ENCODE measurements at regions not wholly inside any gene's neighbourhood (a gene's known extent, or its start where the extent isn't known, plus 50 kb on each side); places are given as distances from the start of the nearest gene placed in this dataset.
A peak's percentile ranks its signal among the peaks of the same experiment; 100 is the strongest.

DNA sequence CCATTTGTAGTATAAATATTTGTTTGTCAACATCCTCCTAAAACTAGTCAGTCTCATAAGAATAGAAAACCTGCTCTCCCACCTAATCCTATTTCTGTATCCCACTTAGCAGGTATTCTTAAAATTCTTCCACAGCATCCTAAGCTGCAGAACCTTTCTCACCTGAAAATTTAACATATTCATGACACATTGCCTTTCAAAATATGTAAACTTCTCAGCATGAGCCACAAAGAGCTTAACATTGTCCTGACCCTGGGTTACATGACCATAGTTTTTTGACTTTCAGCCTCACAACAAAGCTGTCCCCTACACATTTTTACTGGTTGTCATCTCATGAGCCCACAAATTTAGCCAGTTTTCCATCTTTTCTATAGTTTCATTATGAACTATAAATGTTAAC is 712.1 kb downstream of the LTN1 start:
- no peak for DNase-seq (ENCODE audit: low spot score)

DNA sequence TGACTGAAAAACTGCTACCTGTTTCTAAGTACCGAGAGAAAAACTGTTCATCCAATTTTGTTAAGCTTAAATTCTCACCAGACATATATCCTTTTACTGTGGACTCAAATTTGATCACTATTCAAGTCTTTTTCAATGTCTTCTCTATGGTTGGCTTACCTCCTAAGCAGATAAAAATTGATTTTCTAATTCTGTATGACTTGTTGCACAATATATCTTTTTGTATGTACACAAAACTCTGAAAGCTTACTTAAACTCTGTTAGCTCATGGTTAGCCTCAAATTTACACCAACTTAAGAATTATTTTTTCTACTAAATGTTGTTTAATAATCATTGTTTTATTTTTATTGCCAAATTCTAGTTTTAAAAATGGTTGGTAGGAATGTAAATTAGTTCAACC is 715.4 kb downstream of the LTN1 start:
- DNase-seq (ENCODE audit: low spot score): no peak

DNA sequence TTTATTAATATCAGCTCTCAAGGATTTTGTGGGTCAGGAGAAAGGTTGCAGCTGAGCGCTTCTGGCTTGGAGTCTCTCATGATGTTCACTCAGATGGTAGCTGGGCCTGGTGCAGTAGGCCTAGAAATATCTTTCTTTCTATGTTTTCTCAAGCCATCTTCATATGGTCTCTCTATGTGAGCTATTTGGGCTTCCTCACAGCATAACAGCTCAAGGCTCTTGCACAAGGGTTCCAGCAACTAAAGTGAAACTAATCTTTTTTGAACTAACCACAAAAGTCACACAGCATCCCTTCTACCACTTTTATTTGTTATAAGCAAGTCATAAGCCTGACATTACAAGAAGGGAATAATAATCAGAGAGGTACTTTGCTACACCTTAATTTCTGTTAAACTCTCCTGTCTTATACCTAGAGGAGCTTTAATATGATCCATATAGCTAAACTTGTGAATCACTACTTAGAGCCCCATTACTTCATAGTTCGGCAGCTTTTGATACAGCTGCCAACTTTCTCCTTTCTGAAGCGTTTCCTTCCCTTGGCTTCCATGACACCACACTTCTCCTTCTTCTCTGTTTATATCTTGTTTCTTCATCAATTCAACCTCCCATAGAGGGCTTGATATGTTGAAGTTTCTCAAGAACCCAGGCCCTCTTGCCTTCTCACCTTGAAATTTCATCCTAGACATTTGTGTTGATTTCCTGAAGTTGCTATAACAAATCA is 720.2 kb downstream of the LTN1 start:
- no peak for DNase-seq (ENCODE audit: low spot score)

DNA sequence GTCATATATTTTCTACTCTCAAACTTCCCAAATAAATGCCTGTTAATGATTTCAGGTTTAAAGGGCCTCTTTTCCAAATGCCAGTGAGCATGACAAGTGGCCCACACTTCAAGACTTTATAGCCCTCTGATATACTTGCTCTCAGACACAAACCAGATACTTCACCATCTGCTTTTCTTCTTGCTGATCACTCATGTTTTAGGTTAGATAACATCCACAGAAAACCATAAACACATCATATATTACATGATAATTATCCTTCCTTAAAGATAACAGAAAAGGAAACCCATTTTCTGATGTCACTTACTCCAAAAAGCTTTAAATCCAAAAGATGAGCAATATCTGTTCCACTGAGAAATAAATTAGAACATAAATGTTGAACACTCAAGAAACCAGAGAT is 723.5 kb downstream of the LTN1 start:
- no peak for DNase-seq (ENCODE audit: low spot score)

DNA sequence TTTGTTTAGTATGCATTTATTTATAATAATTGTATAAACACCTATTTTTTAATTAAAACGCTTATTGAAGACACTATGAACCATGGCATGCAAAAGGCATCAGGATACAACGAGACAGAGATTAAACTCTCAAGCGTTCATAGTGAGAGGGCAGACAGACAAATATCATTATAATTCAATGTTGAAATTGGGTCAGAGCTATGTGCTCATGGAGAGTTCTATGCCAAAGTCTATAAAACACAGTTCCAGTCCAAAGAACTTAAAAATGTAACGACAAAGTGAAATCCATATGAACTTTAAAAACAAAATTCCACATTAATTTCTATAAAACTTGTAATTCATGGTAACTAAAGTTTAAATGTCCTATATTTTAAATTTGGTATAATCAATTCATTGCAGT is 724.0 kb downstream of the LTN1 start:
- no peak for DNase-seq (ENCODE audit: low spot score)

DNA sequence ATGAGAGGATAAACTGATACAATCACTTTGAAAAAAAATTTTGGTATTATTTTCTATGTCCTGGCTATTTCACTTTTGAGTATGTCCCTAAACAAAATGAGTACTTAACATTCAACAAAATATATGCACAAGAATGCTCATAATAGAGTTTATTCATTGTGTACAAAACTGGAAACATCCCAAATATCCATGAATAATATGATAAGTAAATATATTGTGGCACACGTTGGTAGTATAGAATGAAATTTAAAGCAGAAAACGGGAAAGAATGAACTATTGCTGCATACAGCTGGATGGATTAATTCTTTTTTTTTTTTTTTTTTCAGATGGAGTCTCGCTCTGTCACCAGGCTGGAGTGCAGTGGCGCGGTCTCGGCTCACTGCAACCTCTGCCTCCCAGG is 725.2 kb downstream of the LTN1 start:
- DNase-seq (ENCODE audit: low spot score): no peak

DNA sequence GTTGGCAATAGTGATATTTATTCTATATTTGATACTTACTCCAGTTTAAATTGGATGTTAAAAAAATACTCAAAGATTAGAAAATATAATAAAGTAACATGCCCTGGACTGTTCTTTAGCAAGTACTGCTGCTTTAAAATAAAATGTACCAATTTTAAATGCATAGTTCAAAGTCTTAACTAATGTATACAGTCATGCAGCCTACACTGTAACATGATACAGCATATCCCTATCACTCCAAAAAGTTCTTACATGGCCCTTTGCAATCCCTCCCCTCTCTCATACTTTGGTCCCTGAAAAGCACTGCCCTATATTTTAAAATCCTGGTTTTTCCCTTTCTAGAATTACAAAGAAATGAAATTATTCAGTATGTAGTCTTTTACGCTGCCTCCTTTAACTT is 726.6 kb downstream of the LTN1 start:
- DNase-seq (ENCODE audit: low spot score): no peak

DNA sequence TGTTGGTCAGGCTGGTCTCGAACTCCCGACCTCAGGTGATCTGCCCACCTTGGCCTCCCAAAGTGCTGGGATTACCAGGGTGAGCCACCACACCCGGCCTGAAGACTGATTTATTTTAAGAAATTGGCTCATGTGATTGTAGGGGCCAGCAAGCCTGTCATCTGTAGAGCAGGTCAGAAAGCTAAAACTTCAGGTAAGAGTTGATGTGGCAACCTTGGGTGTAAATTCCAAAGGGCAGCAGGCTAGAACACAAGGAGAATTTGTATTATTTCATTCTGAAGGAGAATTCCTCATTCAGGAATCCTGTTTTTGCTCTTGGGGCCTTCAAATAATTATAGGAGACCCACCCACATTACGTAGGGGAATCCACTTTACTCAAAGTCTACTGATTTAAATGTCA is 728.7 kb downstream of the LTN1 start:
- DNase-seq (ENCODE audit: low spot score): no peak

DNA sequence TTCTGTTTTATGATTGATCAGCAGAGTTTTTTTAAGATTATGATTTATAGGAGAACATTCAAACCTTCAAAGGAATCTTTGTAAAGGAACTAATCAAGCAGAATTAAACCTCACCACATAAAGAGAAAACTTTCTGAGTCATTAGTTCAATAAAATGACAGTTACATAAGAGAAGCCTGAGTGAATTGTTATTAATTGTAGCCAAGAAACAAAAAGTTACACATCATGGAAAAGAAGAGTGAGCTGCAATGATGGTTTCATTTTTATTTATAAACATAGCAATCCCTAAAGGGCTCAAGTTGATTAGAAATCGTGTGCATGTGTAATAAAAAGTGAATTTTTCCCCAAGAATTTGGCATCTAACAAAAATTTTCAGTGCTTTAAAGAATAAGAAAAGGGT is 731.4 kb downstream of the LTN1 start:
- DNase-seq (ENCODE audit: low spot score): no peak

DNA sequence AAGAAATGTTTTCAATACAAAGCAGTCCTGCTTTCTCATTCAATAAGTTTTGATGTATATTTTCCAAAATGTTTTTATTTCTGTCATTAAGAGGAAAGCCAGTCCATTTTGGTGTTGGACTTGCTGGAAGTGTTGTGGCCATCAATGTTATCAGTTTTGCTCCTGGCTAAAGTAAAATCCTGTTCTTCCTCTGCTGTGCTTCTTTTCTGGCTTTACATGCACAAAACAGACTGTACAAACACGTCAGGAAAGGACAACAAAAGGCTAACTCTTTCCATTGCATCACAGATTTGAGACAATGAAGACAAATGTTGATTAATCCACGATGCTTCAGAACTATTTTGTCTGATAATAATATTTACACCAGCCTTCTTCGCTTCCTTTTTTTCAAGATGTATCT is 735.4 kb downstream of the LTN1 start:
- DNase-seq (ENCODE audit: low spot score): no peak

DNA sequence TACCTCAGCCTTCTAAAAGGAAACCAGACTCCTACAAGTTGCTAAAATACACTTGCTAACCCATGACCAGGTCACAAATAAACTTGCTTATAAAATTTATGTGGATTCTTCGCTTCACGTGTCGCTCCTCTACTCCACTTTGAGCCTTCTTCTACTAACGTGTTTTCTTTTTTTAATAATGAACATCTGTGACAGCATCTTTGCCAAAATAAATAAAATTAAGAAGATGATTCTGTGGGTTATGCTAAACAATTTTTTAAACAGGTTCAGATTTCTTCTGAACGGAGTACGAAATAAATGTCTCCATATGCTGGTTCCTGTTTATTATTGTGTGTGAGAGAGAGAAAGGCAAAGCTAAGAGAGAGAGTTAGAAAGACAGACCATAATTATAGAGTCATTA is 735.8 kb downstream of the LTN1 start:
- no peak for DNase-seq (ENCODE audit: low spot score)

DNA sequence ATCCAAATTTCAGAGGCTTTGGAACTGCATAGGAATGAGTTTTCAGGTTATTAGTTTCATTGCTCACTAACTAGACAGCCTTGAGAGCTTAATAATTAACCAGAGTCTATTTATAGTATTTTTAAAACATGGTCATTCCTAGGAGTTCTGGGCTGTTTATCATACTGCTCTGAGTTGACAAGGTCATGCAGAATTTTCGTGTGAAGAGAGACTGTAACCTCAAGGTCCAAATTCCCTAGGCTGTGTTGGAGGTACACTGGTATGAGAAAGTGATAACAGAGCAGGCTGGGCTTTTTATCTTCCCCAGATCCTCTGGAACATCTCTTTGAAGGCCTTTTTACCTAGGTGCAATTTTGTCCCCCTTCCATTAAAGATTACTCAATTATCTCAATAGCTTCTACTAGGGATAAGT is 736.3 kb downstream of the LTN1 start:
- DNase-seq (ENCODE audit: low spot score): no peak

DNA sequence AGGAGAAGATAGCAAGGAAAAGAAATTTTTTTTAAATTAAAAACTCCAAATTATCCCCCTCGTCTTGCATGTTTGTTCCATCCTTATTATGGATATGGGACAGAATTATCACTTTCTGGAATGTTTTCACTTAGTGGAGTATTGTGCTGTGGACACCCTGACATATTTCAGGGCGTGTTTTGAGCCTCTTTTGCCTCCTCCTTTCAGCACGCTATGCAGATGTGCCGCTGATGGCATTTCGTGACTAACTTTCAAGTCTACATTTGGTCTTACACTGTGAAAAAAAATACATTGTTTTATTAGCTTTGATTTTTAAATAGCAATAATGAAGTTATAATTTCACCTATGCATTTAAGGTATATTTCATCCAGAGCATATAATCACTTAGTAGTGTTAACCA is 738.7 kb downstream of the LTN1 start:
- no peak for DNase-seq (ENCODE audit: low spot score)

DNA sequence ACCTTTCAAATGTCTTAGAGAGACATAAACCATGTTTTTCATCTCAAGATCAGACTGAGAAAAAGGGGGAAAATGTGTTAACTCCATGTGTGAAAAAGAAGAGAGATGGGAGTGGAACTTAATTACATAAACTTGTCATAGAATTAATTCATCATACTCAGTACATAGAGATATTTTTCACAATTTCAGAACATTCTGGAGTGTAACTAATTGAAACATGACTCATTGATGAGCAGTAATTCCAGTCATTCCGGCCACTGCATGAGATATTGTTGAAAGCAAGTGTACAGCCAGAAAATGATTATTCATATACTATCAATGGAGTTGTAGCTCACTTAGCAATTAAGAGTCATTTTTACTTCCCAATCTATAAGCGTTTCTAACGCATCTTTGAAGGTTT is 739.3 kb downstream of the LTN1 start:
- peak; percentile 23 for DNase-seq (ENCODE audit: low spot score)

DNA sequence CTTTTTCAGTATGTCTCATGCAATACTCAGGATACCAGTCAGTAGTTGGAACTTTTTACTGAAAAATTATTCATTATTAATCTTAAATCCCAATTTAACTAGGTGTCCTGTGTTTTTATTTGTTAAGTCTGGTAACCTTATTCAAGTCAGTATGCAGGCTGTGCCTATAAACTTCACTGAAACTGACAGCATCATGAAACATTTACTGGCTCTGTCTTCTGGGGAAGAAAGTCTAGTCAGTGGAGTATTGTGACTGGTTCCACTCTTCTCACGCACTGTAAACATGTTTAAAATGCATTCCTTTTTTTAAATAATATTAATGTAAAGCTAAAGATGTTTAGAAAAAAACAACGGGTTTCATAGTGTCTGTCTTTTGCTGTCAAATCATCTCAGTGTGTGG is 739.7 kb downstream of the LTN1 start:
- no peak for DNase-seq (ENCODE audit: low spot score)

DNA sequence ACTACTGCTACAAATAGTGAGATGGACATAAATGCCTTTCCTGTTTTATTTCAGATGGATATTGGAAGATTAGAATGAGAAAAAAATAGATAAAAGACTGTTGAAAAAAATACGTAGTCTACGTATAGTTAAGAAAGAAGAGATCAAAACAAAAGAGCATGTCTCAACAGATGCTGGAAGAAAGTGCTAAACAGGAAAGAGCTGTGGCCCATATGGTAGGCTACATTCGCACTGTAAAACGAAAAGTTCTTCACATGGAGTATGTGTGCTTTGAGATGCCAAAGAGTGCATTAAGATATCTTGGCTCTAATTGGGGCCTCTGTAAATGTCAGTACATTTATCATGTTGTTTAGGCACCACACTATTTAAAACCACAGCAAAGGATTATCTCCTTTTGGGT is 741.7 kb downstream of the LTN1 start:
- no peak for DNase-seq (ENCODE audit: low spot score)

DNA sequence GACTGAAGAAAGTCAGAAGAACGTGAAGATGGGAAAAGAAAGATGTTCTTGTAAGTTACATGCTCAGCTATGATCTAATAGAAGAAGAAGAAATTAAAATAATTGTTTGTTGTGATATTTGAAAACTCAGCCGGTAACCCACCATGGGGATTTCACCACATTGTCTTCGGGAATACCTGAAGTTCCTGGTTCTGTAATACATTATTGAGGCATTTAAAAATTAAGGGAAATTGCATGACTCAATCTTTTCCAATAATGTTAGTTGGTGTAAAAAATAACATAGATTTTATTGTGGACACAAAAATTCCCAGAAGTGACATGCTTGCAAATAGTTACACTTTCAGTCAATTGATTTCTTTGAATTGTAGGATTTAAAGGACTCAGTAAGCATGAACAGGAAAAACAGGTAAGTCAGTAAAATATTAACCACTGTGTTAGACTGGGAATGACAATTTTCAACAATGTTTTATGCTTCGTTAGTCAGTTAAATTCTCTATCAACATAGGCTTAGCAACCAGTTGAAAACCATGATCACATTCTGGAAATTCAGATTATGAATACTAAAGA is 745.1 kb downstream of the LTN1 start:
- DNase-seq (ENCODE audit: low spot score): no peak

DNA sequence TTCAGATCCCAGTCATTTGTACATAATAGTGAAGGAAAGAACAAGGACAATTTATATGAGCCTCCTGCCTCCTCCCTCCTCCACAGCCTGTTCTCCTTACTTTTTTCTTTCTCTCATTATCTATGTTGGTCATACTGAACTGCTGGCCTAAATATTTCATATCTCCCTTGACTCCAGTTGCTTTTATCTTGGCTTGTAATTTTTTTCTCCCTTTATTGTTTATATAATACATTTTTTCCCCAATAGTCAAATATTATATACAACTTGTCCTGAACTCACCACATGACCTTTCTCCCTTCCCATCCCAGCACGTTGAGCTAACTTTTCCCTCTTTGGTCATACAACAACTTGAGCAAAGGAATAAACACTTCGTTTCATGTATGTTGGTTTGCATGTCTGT is 752.1 kb downstream of the LTN1 start:
- DNase-seq (ENCODE audit: low spot score): no peak

DNA sequence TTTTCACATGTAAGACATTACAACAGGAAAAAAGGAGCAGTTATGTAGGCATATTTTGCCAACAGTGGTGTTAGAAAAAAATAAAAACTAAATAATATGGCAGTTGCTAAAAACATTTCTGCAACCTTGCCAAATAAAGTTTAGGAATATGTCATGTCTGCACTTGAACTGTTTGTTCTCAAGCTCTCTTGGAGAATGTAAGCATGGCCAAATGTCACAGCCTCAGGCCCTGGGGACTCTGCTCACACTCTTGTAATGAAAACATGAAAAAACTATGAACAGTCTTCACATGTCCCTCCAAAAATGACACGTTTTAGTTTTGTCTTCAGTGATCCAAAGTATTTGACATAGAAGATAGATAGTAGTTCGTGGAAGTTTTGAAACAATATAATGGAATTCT is 753.3 kb downstream of the LTN1 start:
- DNase-seq (ENCODE audit: low spot score): no peak

DNA sequence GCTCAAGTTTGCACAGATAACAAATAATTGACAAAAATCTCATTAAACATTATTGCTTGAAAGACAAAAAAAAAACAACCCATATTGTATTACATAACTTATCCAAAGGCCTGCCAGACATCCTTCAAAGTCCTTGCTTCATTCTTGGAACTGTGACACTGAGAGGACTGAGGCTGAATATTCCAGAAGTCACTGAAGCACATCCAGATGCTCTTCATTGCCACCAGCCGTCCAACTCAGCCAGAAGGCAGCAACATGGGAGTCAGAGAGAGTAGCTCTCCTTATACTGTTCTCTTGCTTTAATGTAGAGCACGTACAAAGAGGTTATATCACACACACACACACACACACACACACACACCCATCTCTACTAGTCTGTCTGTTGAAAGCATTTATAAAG is 755.0 kb downstream of the LTN1 start:
- no peak for DNase-seq (ENCODE audit: low spot score)

DNA sequence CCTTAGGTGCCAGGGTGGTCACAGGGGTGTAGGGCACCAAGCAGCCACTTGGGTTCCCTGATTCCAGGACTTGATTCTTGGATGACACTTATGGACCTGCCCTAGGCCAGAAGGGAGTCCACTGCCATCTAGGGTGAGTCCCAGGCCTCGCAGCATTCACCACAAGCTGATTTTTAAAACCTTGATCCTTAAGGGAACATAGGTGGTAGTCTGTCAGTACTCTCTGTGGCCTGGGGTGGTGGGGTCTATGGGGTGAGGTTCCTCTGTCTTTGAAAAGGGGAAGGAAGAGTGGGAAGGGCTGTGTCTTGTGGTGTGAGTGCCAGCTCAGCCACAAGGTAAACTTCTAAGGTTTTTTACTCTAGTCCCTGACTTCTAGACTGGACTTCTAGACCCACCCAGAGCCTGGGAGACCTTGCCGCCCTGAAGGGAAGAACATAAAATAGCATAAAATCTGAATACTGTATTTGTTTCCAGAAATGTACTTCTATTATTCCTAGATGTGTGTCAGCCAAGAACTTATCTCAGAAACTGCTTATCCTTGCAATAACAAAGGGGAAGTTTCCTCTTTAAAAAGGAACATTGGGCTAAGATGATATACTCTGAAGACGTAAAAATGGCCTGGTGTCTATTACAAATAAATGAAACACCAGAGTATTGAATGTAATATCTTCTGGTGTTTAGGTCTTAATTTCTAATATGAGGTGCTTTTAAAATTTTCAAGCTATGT is 757.3 kb downstream of the LTN1 start:
- peak; percentile 9 for DNase-seq (ENCODE audit: low spot score)

DNA sequence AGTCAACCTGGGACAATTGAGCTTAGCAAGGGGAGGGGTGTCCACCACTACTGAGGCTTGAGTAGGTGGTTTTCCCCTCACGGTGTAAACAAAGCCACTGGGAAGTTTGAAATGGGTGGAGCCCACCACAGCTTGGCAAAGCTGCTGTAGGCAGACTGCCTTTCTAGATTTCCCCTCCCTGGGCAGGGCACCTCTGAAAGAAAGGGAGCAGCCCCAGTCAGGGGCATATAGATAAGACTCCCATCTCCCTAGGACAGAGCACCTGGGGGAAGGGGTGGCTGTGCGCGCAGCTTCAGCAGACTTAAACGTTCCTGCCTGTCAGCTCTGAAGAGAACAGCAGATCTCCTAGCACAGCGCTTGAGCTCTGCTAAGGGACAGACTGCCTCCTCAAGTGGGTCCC is 758.4 kb downstream of the LTN1 start:
- no peak for DNase-seq (ENCODE audit: low spot score)

DNA sequence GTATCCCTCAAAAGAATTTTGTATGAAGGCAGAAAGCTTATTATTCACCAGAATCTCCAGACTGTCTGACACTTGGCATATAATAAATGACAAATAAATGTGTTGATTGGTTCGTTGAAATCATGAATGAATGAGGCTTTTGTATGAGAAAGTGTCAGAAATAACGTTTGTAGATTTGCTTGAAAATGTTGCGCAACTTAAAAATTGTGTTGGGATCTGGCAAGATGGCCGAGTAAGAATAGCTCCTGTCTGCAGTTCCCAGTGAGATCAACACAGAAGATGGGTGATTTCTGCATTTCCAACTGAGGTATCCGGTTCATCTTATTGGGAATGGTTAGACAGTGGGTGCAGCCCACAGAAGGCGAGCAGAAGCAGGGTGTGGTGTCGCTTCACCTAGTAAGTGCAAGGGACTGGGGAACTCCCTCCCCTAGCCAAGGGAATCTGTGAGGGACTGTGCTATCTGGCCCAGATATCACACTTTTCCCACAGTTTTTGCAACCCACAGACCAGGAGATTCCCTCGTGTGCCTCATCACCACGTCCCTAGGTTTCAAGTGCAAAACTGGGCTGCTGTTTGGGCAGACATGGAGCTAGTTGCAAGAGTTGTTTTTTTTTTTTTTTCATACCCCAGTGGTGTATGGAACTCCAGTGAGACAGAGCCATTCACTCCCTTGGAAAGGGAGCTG is 759.0 kb downstream of the LTN1 start:
- no peak for DNase-seq (ENCODE audit: low spot score)

Data from RKO (cell line).